ENCODE measurements at regions not wholly inside any gene's neighbourhood (a gene's known extent, or its start where the extent isn't known, plus 50 kb on each side); places are given as distances from the start of the nearest gene placed in this dataset.

GRCh38 chr1:5108740-5109139 lies 454.3 kb downstream of the AJAP1 start:
- no peak overlapping the region for H3K4me3 ChIP-seq (replicated peaks in 1 of 3; ENCODE audit: low read depth in 2 of 3, low read length in 3 of 3)
- H3K36me3 Mint-ChIP-seq, result no peaks in the 10 kb centered on the region
- no peak overlapping the region for H3K27ac Mint-ChIP-seq
- H3K4me3 Mint-ChIP-seq, result no peak overlapping the region
- no peak for DNase-seq
- H3K4me1 ChIP-seq (ENCODE audit: control insufficient read depth in 1 of 2, insufficient read depth in 2 of 2, low read length in 2 of 2), result no peaks in the 10 kb centered on the region
- no peak overlapping the region for H3K4me2 ChIP-seq (replicated peaks; ENCODE audit: extremely low read depth, low read length, poor library complexity, severe bottlenecking)
- no peak for TF ChIP-seq CTCF (IDR thresholded peaks at IDR 0.05)
- H3K9ac ChIP-seq (ENCODE audit: insufficient read depth, low read length, poor library complexity, severe bottlenecking), result no peak overlapping the region
- 100% methylated on average over 3 of the region's 5 CpGs for WGBS (ENCODE audit: insufficient coverage)
- no peak overlapping the region for H3K27ac ChIP-seq (ENCODE audit: low read depth in 1 of 2, low read length in 2 of 2)
- H3K9me3 ChIP-seq (replicated peaks in 1 of 2; ENCODE audit: control insufficient read depth in 1 of 2, insufficient read depth in 1 of 2, low read length in 2 of 2), result no peaks in the 10 kb centered on the region
- H3K4me1 Mint-ChIP-seq, result no peaks in the 10 kb centered on the region
- no peaks in the 10 kb centered on the region for H3K27me3 ChIP-seq (ENCODE audit: control insufficient read depth in 2 of 2, insufficient read depth in 2 of 2, low read length in 2 of 2)
- no peaks in the 10 kb centered on the region for H3K36me3 ChIP-seq (replicated peaks in 1 of 2; ENCODE audit: control insufficient read depth in 1 of 2, insufficient read depth in 2 of 2, low read length in 2 of 2)
- intact Hi-C loops (cut with micrococcal nuclease), result no loop called here
- peaks cover 0 to 19% (median under 1%) of the 10 kb centered on the region in 7 donors for H3K9me3 Mint-ChIP-seq
- no peaks in the 10 kb centered on the region for H4K20me1 ChIP-seq (ENCODE audit: insufficient read depth, low read length)
- no peak overlapping the region for H2AFZ ChIP-seq (ENCODE audit: insufficient read depth, low read depth, low read length, poor library complexity, severe bottlenecking)
- H3K27me3 Mint-ChIP-seq (ENCODE audit: low read depth in 3 of 3), result peaks cover 0 to 1% (median under 1%) of the 10 kb centered on the region in 3 donors
- no peaks in the 10 kb centered on the region for H3K79me2 ChIP-seq (ENCODE audit: insufficient read depth, low read length)

- intact Hi-C loops (cut with micrococcal nuclease), result no loop called here
Measured at GRCh38 chr1:5105744-5106143, 451.3 kb downstream of the AJAP1 start.

More at GRCh38 chr1:5105744-5106143, 451.3 kb downstream of the AJAP1 start:
- H3K27ac ChIP-seq (ENCODE audit: low read depth in 1 of 2, low read length in 2 of 2), result no peak overlapping the region
- H3K9ac ChIP-seq (ENCODE audit: insufficient read depth, low read length, poor library complexity, severe bottlenecking), result no peak overlapping the region
- no peak overlapping the region for H3K4me3 ChIP-seq (replicated peaks in 1 of 3; ENCODE audit: low read depth in 2 of 3, low read length in 3 of 3)
- no peak for TF ChIP-seq CTCF (IDR thresholded peaks at IDR 0.05)
- H3K4me1 Mint-ChIP-seq, result no peaks in the 10 kb centered on the region
- H3K9me3 ChIP-seq (replicated peaks in 1 of 2; ENCODE audit: control insufficient read depth in 1 of 2, insufficient read depth in 1 of 2, low read length in 2 of 2), result peaks cover 0 to 3% of the 10 kb centered on the region in 2 donors
- no peak for DNase-seq
- no peaks in the 10 kb centered on the region for H3K79me2 ChIP-seq (ENCODE audit: insufficient read depth, low read length)
- H3K9me3 Mint-ChIP-seq, result peaks cover 3 to 16% (median 5%) of the 10 kb centered on the region in 7 donors
- H3K4me1 ChIP-seq (ENCODE audit: control insufficient read depth in 1 of 2, insufficient read depth in 2 of 2, low read length in 2 of 2), result no peaks in the 10 kb centered on the region
- whole genome bisulfite sequencing (ENCODE audit: insufficient coverage), result no CpG with 5 or more reads among the region's 2 CpGs
- no peak overlapping the region for H3K27ac Mint-ChIP-seq
- no peak overlapping the region for H3K4me2 ChIP-seq (replicated peaks; ENCODE audit: extremely low read depth, low read length, poor library complexity, severe bottlenecking)
- no peak overlapping the region for H3K4me3 Mint-ChIP-seq
- H4K20me1 ChIP-seq (ENCODE audit: insufficient read depth, low read length), result no peaks in the 10 kb centered on the region
- H3K36me3 Mint-ChIP-seq, result no peaks in the 10 kb centered on the region
- no peaks in the 10 kb centered on the region for H3K36me3 ChIP-seq (replicated peaks in 1 of 2; ENCODE audit: control insufficient read depth in 1 of 2, insufficient read depth in 2 of 2, low read length in 2 of 2)
- peaks cover 0 to 2% (median 0%) of the 10 kb centered on the region in 3 donors for H3K27me3 Mint-ChIP-seq (ENCODE audit: low read depth in 3 of 3)
- no peak overlapping the region for H2AFZ ChIP-seq (ENCODE audit: insufficient read depth, low read depth, low read length, poor library complexity, severe bottlenecking)
- H3K27me3 ChIP-seq (ENCODE audit: control insufficient read depth in 2 of 2, insufficient read depth in 2 of 2, low read length in 2 of 2), result no peaks in the 10 kb centered on the region
